ENCODE measurements at regions not wholly inside any gene's neighbourhood (a gene's known extent, or its start where the extent isn't known, plus 50 kb on each side); places are given as distances from the start of the nearest gene placed in this dataset.

GRCh38 chr10:29850371-29850770 is 209.0 kb downstream of the JCAD start:
- no peak for DNase-seq

GRCh38 chr10:29849886-29850285 is 209.5 kb downstream of the JCAD start:
- DNase-seq, result no peak

- DNase-seq, result no peak
Observed at GRCh38 chr10:29849126-29849833, 210.1 kb downstream of the JCAD start.

GRCh38 chr10:29846881-29847280 is 212.1 kb upstream of the SVIL start:
- no peak for DNase-seq

- DNase-seq, result no peak
Observed at GRCh38 chr10:29845166-29845565, 210.4 kb upstream of the SVIL start.

- no peak for DNase-seq
Observed at GRCh38 chr10:29843143-29843542, 208.4 kb upstream of the SVIL start.

- peak; percentile 85 for DNase-seq
Observed at GRCh38 chr10:29841724-29842649, 207.2 kb upstream of the SVIL start.

- no peak for DNase-seq
Observed at GRCh38 chr10:29840516-29841276, 205.9 kb upstream of the SVIL start.

- DNase-seq, result no peak
Observed at GRCh38 chr10:29839826-29840515, 205.2 kb upstream of the SVIL start.

GRCh38 chr10:29838539-29838938 is 203.8 kb upstream of the SVIL start:
- no peak for DNase-seq

- DNase-seq, result no peak
Observed at GRCh38 chr10:29837586-29837985, 202.8 kb upstream of the SVIL start.

GRCh38 chr10:29836396-29836795 is 201.6 kb upstream of the SVIL start:
- no peak for DNase-seq

GRCh38 chr10:29835055-29835454 is 200.3 kb upstream of the SVIL start:
- no peak for DNase-seq

GRCh38 chr10:29830531-29831512 is 196.1 kb upstream of the SVIL start:
- no peak for DNase-seq

GRCh38 chr10:29829776-29830175 is 195.0 kb upstream of the SVIL start:
- no peak for DNase-seq

GRCh38 chr10:29828956-29829355 is 194.2 kb upstream of the SVIL start:
- no peak for DNase-seq

- no peak for DNase-seq
Observed at GRCh38 chr10:29828440-29828894, 193.7 kb upstream of the SVIL start.

GRCh38 chr10:29827512-29827911 is 192.7 kb upstream of the SVIL start:
- DNase-seq, result no peak

GRCh38 chr10:29826801-29827450 is 192.2 kb upstream of the SVIL start:
- no peak for DNase-seq

- no peak for DNase-seq
Observed at GRCh38 chr10:29826221-29826620, 191.4 kb upstream of the SVIL start.

- DNase-seq, result no peak
Observed at GRCh38 chr10:29823553-29824080, 188.8 kb upstream of the SVIL start.
